ENCODE measurements at regions not wholly inside any gene's neighbourhood (a gene's known extent, or its start where the extent isn't known, plus 50 kb on each side); places are given as distances from the start of the nearest gene placed in this dataset.

- H3K4me3 ChIP-seq (replicated peaks in 1 of 3; ENCODE audit: low read depth in 2 of 3, low read length in 3 of 3) = no peak overlapping the region
- H3K4me2 ChIP-seq (replicated peaks; ENCODE audit: extremely low read depth, low read length, poor library complexity, severe bottlenecking) = no peak overlapping the region
- peaks cover 0 to 2% (median 0%) of the 10 kb centered on the region in 3 donors for H3K27me3 Mint-ChIP-seq (ENCODE audit: low read depth in 3 of 3)
- H3K27ac ChIP-seq (ENCODE audit: low read depth in 1 of 2, low read length in 2 of 2) = no peak overlapping the region
- H3K36me3 ChIP-seq (replicated peaks in 1 of 2; ENCODE audit: control insufficient read depth in 1 of 2, insufficient read depth in 2 of 2, low read length in 2 of 2) = no peaks in the 10 kb centered on the region
- DNase-seq = no peak
- peaks cover 15 to 19% of the 10 kb centered on the region in 2 donors for H3K4me1 ChIP-seq (ENCODE audit: control insufficient read depth in 1 of 2, insufficient read depth in 2 of 2, low read length in 2 of 2)
- peaks cover 11% of the 10 kb centered on the region for H3K4me1 Mint-ChIP-seq
- no peaks in the 10 kb centered on the region for H3K79me2 ChIP-seq (ENCODE audit: insufficient read depth, low read length)
- intact Hi-C loops (cut with micrococcal nuclease) = no loop called here
- H3K4me3 Mint-ChIP-seq = no peak overlapping the region
- H3K9me3 Mint-ChIP-seq = peaks cover 0 to 2% (median 0%) of the 10 kb centered on the region in 7 donors
- H3K9ac ChIP-seq (ENCODE audit: insufficient read depth, low read length, poor library complexity, severe bottlenecking) = no peak overlapping the region
- H4K20me1 ChIP-seq (ENCODE audit: insufficient read depth, low read length) = no peaks in the 10 kb centered on the region
- no peak for TF ChIP-seq CTCF (IDR thresholded peaks at IDR 0.05)
- no peaks in the 10 kb centered on the region for H3K9me3 ChIP-seq (replicated peaks in 1 of 2; ENCODE audit: control insufficient read depth in 1 of 2, insufficient read depth in 1 of 2, low read length in 2 of 2)
- H3K27ac Mint-ChIP-seq = no peak overlapping the region
- no peaks in the 10 kb centered on the region for H3K36me3 Mint-ChIP-seq
- H3K27me3 ChIP-seq (ENCODE audit: control insufficient read depth in 2 of 2, insufficient read depth in 2 of 2, low read length in 2 of 2) = no peaks in the 10 kb centered on the region
- no peak overlapping the region for H2AFZ ChIP-seq (ENCODE audit: insufficient read depth, low read depth, low read length, poor library complexity, severe bottlenecking)
Measured at GRCh38 chr2:195600778-195601177, 56.2 kb upstream of the SLC39A10 start.

GRCh38 chr2:195596840-195597239, 60.2 kb upstream of the SLC39A10 start:
- H3K27me3 ChIP-seq (ENCODE audit: control insufficient read depth in 2 of 2, insufficient read depth in 2 of 2, low read length in 2 of 2) = no peaks in the 10 kb centered on the region
- H3K4me1 ChIP-seq (ENCODE audit: control insufficient read depth in 1 of 2, insufficient read depth in 2 of 2, low read length in 2 of 2) = peaks cover 8 to 12% of the 10 kb centered on the region in 2 donors
- intact Hi-C loops (cut with micrococcal nuclease) = no loop called here
- no peak overlapping the region for H3K9ac ChIP-seq (ENCODE audit: insufficient read depth, low read length, poor library complexity, severe bottlenecking)
- H4K20me1 ChIP-seq (ENCODE audit: insufficient read depth, low read length) = no peaks in the 10 kb centered on the region
- no peak overlapping the region for H3K4me3 Mint-ChIP-seq
- no peak overlapping the region for H3K27ac Mint-ChIP-seq
- DNase-seq = no peak
- peaks cover 16% of the 10 kb centered on the region for H3K4me1 Mint-ChIP-seq
- H3K4me3 ChIP-seq (replicated peaks in 1 of 3; ENCODE audit: low read depth in 2 of 3, low read length in 3 of 3) = no peak overlapping the region
- TF ChIP-seq CTCF (IDR thresholded peaks at IDR 0.05) = no peak
- no peaks in the 10 kb centered on the region for H3K36me3 ChIP-seq (replicated peaks in 1 of 2; ENCODE audit: control insufficient read depth in 1 of 2, insufficient read depth in 2 of 2, low read length in 2 of 2)
- H3K4me2 ChIP-seq (replicated peaks; ENCODE audit: extremely low read depth, low read length, poor library complexity, severe bottlenecking) = no peak overlapping the region
- H3K27me3 Mint-ChIP-seq (ENCODE audit: low read depth in 3 of 3) = peaks cover 0 to 2% (median 0%) of the 10 kb centered on the region in 3 donors
- no CpG with 5 or more reads among the region's 3 CpGs for WGBS (ENCODE audit: insufficient coverage)
- no peaks in the 10 kb centered on the region for H3K9me3 ChIP-seq (replicated peaks in 1 of 2; ENCODE audit: control insufficient read depth in 1 of 2, insufficient read depth in 1 of 2, low read length in 2 of 2)
- no peak overlapping the region for H2AFZ ChIP-seq (ENCODE audit: insufficient read depth, low read depth, low read length, poor library complexity, severe bottlenecking)
- H3K27ac ChIP-seq (ENCODE audit: low read depth in 1 of 2, low read length in 2 of 2) = no peak overlapping the region
- peaks cover 0 to 5% (median 3%) of the 10 kb centered on the region in 7 donors for H3K9me3 Mint-ChIP-seq
- H3K79me2 ChIP-seq (ENCODE audit: insufficient read depth, low read length) = no peaks in the 10 kb centered on the region
- no peaks in the 10 kb centered on the region for H3K36me3 Mint-ChIP-seq

Measured in CD14-positive monocyte (primary cell).